ENCODE measurements at regions not wholly inside any gene's neighbourhood (a gene's known extent, or its start where the extent isn't known, plus 50 kb on each side); places are given as distances from the start of the nearest gene placed in this dataset.

GRCh38 chr13:64033921-64034320, 2618.3 kb upstream of the PCDH20 start:
- no peak for DNase-seq
- no peak overlapping the region for H3K27ac ChIP-seq
- H3K27me3 ChIP-seq = no peaks in the 10 kb centered on the region
- H3K36me3 ChIP-seq (replicated peaks in 1 of 2) = no peaks in the 10 kb centered on the region
- 81 to 100% (median 90%) methylated on average over 1 of the region's 1 CpG for WGBS, 4 donors
- no peaks in the 10 kb centered on the region for H3K9me3 ChIP-seq (replicated peaks in 1 of 3)
- TF ChIP-seq POLR2A (IDR thresholded peaks at IDR 0.05) (no peak), CTCF (IDR thresholded peaks at IDR 0.05) (no peak)
- H3K4me3 ChIP-seq = no peak overlapping the region
- no peaks in the 10 kb centered on the region for H3K4me1 ChIP-seq (replicated peaks in 1 of 2)
- intact Hi-C loops (cut with DNase I) = no loop called here

GRCh38 chr13:64029343-64030093, 2613.9 kb upstream of the PCDH20 start:
- no peak for DNase-seq
- 81 to 87% (median 83%) methylated on average over 17 to 19 of the region's 19 CpGs for WGBS, 4 donors
- no peak overlapping the region for H3K4me3 ChIP-seq
- no peaks in the 10 kb centered on the region for H3K9me3 ChIP-seq (replicated peaks in 1 of 3)
- H3K27ac ChIP-seq = no peak overlapping the region
- H3K27me3 ChIP-seq = no peaks in the 10 kb centered on the region
- H3K4me1 ChIP-seq (replicated peaks in 1 of 2) = no peaks in the 10 kb centered on the region
- intact Hi-C loops (cut with DNase I) = no loop called here
- H3K36me3 ChIP-seq (replicated peaks in 1 of 2) = no peaks in the 10 kb centered on the region
- TF ChIP-seq CTCF (IDR thresholded peaks at IDR 0.05) = no peak
- no peak for TF ChIP-seq POLR2A (IDR thresholded peaks at IDR 0.05)

GRCh38 chr13:64028551-64028950, 2612.9 kb upstream of the PCDH20 start:
- intact Hi-C loops (cut with DNase I) = no loop called here
- no peak for DNase-seq
- no peak for TF ChIP-seq CTCF (IDR thresholded peaks at IDR 0.05)
- TF ChIP-seq POLR2A (IDR thresholded peaks at IDR 0.05) = no peak
- Histone ChIP-seq H3K36me3 (replicated peaks in 1 of 2) (no peaks in the 10 kb centered on the region), H3K4me1 (replicated peaks in 1 of 2) (no peaks in the 10 kb centered on the region), H3K27ac (no peak overlapping the region), H3K27me3 (no peaks in the 10 kb centered on the region), H3K9me3 (replicated peaks in 1 of 3) (no peaks in the 10 kb centered on the region), H3K4me3 (no peak overlapping the region)

- 55 to 65% (median 58%) methylated on average over 2 of the region's 2 CpGs for WGBS, 4 donors
- Histone ChIP-seq H3K4me3 (no peak overlapping the region), H3K27me3 (no peaks in the 10 kb centered on the region), H3K27ac (no peak overlapping the region), H3K36me3 (replicated peaks in 1 of 2) (no peaks in the 10 kb centered on the region), H3K4me1 (replicated peaks in 1 of 2) (no peaks in the 10 kb centered on the region), H3K9me3 (replicated peaks in 1 of 3) (no peaks in the 10 kb centered on the region)
- TF ChIP-seq CTCF (IDR thresholded peaks at IDR 0.05) (no peak), POLR2A (IDR thresholded peaks at IDR 0.05) (no peak)
- no peak for DNase-seq
- intact Hi-C loops (cut with DNase I) = no loop called here
These were observed 2604.5 kb upstream of the PCDH20 start for GRCh38 chr13:64020126-64020525.
